KG1 (cell line): ENCODE measurements at regions not wholly inside any gene's neighbourhood (a gene's known extent, or its start where the extent isn't known, plus 50 kb on each side); places are given as distances from the start of the nearest gene placed in this dataset.

Experiments
- DNase-seq: peaks from one replicate; lab custom pipeline; 2025; lab: John Stamatoyannopoulos, UW

DNA sequence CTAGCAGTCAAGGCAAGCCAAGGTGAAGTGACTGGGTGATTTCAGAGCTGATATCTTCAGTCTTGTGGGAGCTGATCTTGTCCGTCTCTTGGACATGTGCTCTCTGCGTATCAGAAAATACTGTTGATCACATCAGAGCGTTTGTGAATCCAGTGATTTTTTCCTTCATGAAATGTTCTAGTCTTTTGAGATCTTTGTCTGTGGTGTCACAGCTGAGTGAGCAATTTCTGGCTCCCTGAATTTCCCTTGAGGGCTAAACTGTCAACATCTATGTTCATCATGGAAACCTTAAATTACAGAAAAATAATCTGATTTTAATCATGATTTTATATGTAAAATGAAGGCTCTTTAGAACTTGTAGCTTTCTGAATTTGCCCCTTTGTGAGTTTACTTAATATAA is 432.0 kb downstream of the CCDC85A start:
- no peak for DNase-seq

DNA sequence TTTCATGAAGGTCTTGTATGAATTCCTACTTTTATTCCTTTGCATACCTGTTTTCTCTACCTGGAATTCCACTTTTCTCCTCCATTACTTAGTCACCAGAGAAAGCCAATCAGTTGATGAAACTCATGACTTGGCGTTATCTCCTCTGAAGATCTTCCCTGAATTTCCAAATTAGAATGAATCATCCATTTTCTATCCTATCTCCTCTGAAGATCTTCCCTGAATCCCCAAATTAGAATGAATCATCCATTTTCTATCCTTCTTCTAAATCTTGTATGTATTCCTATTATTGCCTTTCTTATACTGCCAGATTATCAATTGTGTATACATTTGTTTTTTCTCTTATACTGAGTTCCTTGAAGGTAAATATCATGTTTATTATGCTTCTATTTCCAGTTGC is 440.4 kb downstream of the CCDC85A start:
- no peak for DNase-seq

DNA sequence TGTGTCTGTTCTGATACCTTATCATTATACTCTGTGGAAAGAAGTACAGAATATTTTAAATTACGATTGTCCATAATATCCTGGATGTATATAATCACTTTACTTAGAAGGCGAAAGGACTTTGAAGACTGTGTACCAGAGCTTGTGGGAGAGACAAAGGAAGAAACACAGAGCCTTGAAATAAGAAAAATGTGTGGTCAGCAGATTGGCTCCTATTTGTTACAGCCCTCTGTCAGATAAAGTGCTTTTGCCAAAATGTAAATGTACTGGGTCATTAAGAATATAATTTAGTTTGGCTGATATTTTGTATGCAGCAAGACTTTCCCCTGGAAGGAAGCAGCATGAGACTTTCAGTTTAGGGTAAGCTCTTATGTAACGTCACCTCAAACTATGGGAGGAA is 443.1 kb downstream of the CCDC85A start:
- no peak for DNase-seq

DNA sequence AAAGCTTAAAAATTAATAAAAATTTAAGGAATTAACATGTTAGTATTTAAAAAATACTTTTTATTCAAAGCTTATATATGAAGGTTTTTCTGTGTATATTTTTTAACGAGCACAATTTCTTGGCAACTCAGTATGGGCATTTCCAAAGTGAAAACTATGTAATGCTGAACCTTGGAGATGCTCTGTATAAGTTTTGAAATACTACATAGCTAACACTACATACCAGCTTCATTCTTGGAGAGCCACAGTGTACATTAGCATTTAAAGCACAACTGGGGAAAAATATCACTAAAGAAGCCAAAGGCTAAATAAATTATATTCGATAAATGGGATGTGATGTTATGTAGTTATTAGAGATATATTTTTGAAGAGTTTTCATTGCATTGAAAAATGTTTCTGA is 446.5 kb downstream of the CCDC85A start:
- DNase-seq: no peak

DNA sequence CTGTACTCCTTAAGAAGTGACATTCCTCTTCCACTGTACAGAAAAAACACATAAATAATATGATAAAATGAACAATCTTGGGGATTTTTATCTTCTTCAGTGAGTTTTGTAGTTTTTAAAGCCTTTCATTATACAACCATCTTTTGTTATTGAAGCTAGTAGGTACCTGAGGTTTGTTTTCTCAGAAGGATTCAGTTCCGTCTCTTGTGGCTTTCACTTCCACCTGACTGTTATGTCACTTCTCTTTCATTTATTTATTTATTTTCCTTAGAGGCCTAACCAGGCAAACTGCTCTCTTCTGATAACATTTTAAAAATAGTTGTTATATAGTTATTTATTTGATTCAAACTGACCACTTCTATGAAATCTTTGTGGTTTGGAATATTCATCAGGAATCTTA is 464.2 kb downstream of the CCDC85A start:
- no peak for DNase-seq

DNA sequence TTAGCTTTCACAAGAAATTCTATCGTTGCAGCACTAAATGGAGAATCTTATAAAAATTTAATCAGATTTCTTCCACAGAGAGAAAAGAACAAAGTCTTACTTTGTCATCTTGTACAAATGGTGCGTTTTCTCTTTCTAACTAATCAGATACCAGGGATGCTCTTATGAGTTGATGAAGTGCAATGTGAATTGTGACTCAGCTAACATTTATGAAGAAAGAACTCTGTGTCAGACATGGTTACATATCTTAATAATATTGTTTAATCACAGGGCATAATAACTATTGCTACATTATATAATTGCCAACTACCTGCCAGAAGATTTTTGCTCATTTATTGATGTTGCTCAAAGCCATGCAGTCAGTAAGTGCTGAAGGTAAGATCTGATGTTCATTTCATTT is 465.0 kb downstream of the CCDC85A start:
- no peak for DNase-seq

DNA sequence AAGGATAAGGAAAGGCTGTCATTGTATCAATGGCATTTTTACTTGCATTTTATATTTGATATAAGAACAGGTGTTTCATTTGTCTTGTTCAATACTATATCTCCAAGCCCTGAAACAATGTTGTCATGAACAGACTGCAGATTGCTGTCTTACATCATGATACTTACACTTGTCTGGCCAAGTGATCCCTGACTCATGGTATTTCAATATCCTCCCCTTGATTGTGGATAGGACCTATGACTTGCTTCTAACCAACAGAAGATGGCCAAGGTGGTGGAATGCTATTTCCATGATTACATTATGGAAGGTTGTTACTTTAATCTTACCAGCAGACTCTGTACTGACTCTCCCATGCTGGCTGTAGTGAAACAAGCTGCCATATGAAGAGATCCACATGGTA is 471.1 kb downstream of the CCDC85A start:
- DNase-seq: no peak

DNA sequence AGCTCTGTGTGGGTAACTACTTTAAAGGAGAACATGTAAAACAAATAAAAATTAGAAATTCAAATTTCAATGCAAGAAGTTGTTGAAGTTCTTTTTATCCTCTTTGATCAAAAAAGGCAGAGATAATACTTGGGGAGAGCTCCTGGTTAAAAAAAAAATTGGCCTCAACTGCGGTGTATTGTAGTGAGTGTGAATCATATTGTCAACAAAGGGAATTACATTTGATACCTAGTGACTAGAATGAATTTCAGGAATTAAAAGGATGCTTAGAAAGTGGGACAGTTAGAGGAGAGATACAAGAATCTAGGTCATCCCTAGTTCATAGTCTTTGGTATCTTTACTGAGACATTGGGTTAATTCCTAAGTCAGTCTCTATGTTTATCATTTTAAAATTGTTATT is 473.0 kb downstream of the CCDC85A start:
- no peak for DNase-seq

DNA sequence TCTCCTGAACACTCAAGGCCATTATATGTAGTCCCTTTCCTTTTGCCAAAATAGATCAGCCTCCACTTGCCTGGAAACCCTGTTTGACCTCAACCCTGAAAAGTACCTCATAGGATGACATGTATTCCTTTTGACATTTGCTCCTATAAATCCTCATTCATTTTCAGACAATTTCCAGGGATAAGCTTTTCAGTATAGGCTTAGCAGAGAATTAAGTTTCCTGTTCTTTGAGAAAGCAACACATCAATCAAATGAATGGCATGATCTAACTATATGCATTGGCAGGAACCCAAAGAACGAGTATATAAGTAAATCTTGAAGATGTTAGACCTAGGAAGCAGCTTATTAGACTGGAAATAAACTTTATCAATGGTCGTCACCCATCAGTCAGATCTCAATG is 483.0 kb downstream of the CCDC85A start:
- DNase-seq: no peak

DNA sequence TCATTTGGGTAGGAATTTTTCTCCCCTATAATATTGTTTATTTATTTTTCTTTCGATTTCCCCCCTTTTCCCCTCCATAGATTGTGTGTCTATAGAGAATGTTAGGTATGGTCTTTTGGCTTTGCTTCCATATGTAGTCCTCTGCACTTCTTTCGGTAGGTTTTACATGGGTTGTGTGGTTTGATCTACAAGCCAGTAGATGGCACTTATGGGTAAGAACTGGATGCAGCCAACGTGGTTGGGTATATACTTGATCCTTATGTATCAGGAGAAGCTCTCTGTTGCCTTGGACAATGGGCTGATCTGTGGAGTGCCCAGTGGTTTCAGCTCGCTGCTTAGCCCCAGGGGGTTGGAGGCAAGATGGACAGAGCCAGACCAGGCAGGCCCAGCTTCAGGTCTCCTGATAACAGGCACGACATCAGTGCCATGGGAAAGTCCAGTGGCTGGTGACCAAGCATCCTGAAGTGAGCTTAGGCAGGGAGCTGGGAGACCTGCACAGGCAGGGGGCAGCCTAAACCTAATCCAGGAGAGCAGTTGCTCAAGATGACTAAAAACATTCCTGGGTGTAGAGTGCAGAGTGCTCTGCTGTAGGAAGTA is 488.3 kb downstream of the CCDC85A start:
- no peak for DNase-seq

DNA sequence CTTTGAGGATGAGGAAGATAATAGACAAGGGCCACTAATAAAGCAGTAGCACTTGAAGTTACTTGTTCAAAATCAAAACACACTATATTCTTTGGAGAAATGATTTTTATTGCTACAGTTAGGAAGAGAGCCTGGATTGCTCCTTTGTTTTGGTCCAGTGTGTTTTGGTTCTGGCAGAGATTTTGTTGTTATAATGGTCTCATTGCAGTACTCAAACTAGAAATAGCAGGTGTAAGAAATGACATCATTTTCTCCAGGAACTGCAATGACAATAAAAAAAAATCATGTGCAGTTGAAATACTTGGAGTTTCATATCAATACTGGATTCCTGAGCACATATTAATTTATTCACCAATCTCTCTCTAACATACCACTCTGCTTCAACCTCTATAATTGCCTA is 490.3 kb downstream of the CCDC85A start:
- no peak for DNase-seq

DNA sequence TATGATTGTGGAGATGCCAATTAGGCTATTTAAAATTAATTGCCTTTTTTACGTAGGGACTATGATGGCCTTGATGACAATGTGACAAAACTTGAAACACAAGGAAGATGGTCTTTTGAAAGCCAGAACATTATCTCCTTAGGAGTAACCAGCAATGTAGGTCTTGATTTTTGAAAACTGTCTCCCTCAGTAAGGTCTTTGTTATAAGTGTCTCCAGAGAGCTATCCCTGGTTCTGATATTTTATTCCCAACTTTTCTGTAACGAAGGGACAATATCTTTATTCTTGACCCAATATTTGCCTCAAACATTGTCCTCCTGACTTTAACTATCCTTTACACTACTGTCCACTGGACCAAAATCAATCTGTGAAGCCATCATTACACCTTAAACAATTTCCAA is 493.2 kb downstream of the CCDC85A start:
- DNase-seq: no peak

DNA sequence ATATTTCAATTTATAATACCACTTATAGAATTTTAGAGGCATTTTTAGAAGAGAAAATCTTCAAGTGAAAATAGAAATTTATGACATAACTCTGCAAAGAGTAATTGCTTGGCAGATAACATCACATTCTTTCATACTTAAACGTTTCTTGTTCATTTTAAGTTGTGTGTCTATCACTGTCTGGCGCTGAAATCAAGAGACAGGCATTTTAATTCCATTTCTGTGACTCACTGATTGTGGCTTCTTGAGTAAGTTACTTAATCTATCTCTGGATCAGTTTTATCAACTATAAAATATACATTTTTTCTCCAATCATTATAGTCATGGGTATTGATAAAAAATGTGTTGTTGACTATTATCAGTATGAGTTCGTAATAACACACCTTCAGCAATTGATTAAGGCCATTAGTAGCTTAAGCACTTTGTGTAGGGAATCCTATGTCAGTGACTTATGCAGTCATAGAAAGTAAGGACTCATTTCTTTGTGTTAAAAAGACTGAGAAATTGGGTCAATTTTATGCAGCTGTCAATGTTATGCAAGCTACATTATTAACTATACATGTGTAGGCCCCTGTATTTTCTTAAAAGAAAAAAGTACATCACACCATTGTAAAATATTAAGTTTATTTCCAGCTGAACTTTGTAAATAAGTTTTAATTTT is 497.3 kb downstream of the CCDC85A start:
- no peak for DNase-seq

DNA sequence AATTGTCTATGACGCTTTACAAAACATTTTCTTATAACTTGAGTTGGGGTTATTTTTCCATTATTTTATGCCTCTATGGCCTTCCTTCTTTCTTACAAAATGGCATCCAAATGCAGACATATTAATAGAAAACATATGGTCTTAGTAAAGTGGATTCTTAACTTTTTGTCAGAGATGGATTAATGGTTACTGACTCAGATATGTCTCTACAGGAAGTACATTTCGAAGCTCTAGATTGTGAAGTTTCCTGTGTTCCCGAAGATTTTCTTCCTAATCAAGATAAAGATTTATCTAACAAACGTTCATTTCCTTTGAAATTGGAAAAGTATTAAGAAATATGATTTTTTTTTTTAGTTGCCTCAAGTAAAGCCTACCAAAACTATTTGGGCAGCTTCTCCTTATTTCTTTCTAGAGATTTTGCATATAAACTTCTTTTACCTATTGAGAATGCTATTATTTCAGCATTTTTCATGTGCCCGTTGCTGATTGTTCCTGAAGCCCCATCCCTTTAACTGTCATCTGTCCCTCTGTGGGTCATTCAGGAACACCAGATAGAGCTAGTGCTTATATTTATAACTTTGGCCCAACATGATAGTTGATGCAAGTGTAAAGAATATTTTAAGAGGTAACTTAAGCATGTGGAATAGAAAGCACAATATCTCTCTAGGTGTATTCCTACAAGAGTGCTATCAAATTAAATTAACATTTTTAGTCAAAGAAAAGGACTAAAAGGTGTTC is 498.0 kb downstream of the CCDC85A start:
- no peak for DNase-seq

DNA sequence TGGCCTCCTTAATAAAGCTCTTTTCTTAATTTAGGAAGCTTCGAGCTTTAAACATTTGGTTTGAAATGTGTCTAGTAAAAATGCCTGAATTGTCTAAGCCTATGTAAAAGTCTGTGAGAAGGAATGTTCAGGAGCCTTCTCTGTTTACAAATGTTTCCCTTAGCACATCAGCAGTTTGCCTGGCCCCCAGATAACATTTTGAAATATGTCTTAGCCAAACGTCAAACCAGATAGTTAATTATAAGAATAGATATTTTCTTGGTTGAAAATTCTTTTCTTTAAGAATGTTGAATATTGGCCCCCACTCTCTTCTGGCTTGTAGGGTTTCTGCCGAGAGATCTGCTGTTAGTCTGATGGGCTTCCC is 498.6 kb downstream of the CCDC85A start:
- no peak for DNase-seq

DNA sequence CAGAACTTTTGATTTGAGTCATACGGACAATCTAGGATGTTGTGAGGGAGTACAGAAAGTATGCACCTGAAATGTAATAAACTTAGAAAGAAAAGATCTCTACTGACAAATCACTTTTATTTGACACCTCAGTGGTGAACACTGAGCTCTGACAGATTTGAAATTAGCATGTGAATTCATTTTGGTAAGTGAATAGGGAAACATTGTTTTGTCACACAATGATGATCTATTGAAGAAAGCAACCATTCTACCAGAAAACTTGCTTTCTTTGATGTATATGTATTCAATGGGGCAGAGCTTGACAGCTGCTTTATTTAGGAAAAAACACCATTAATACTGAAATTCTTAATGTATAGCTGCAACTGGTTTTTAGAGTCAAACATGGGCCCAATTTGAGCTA is 500.5 kb downstream of the CCDC85A start:
- DNase-seq: no peak

DNA sequence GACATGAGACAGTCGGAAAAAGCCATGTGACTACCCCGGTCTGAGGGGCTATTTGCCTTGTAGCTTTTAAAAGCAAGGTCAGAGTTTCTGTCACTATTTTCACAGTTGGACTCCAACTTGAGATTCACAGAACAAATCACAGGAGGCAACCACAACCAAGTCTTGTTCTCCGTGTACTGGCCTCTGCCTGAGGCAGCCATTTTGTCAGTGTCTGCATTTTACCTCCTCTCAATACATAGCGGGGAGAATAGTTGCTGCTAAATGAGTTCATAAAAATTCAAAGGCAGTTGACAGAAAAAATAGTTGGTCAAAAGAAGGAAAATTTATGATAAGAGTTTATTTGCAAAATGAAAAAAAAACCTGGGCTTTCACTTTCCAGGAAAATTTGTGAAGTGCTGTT is 501.4 kb downstream of the CCDC85A start:
- DNase-seq: no peak

DNA sequence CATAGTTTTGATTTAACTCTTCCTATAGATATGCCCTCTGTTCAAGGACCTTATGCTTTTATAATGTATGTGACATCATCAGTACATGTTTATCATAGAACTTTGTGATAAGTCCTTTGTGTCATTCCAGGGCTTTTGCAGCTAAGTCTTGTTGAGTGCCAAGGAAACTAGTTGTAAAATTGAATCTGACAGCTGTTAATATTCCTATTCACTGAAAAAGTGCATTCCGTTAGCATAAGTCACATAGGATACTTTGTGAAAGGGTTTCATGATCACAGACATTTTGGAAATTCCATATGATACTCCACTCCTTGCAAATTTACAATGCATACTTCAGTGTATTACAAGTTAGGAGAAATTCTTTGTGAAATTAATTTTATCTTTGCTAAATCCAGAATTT is 503.4 kb downstream of the CCDC85A start:
- no peak for DNase-seq

DNA sequence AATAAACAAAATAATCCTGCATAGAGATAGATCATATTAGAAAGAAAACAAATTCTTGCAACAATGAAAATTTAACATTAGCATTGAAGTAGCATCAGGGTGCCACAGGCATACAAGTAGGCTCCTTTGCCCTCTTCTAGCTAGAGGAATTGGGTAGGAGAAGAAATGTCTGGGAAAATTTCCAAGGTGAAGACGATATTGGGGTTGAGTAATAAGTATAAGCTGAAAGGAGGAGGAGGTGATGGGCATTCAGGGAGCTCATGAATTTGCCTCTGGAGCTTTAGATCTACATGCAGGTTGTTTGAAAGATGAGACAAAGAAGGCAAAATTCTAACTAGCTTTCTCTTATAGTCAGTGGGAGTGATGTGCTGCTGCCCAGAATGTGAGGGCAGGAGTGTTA is 504.9 kb downstream of the CCDC85A start:
- no peak for DNase-seq

DNA sequence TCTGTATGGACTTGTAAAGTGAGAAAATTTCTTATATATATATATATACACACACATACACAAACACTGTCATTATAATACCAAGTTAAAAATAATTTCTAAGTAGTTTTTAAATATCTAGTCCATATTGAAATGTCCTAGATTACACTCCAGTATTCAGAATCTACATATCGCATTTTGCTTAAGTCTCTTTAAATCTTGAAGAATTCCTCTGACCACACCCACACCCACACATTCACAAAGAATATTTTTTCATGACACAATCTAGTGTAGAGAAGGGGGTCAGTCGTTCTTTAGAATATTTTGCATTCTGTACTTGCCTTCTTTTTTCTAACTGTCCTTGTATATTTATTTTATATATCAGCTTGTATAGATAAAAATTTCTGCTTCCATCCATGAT is 509.7 kb downstream of the CCDC85A start:
- DNase-seq: no peak

DNA sequence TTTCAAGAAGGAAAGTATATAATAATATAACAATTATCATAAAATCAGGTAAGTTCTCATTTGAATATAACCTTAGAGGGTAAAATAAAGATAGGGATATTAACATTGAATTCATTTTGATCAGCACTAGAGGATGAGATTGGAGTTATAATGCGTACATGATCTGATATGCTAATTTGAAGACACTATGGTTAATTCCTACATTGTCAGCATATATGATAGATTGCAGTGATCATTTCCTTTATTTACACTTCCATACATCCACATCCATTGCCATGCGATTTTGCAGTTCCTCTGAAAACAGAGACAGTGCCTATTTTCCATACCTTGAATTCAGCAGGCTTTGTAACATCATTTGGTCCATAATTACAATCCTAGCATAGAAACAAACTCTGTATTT is 519.2 kb downstream of the CCDC85A start:
- DNase-seq: no peak

DNA sequence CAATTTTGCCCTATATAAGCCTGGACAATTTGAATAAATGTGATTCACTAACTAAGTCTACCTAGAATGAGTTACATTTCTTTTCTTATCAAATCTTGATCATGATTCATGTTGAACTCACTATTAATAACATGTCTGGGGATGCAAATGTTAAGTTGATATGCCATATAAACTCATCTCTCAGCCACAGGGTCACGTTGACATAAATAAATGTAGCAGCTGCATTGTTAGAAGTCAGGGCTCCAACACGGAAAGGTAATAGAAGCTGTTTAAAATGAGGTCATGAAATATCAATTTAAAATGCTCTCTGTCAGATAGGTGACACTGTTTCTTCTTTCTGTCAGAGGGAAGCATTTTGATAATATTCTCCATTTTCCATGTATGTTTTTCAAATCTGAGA is 521.9 kb downstream of the CCDC85A start:
- no peak for DNase-seq

DNA sequence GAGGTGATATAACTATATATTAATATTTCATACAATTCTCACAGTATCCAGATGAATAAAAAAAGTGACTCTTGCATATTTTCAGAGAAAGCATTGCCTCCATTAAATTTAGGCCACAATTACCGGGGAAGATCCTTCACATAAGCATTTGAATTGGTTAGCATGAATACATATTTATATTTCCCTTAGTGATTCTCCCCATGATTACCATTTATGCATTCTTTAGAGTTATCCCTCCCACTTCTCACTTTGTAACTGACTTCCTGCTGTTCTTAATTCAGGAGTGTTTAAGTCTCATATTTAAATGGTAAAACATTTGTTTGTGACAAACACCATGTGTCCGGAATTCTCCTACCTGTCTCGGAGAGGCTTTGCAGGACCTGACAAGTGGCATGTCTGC is 523.4 kb downstream of the CCDC85A start:
- no peak for DNase-seq

DNA sequence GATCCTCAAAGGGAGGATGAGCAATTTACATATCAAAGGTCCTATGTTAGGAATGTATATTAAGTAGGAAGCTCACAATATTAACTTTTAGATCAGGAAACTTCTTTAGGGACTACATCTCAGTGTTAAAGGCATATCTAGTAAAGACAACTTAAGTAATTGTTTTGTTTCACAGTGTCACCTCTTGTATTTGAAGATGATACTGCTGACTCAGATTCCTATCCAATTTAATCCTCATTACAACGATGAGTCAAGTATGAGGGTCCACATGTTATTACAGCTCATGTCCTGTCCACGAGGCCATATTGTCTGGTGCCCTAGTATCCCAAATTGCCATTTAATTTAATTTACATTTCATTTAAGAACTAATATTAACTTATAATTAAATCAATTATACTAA is 523.9 kb downstream of the CCDC85A start:
- DNase-seq: no peak
